GM21529 (cell line): ENCODE measurements at regions not wholly inside any gene's neighbourhood (a gene's known extent, or its start where the extent isn't known, plus 50 kb on each side); places are given as distances from the start of the nearest gene placed in this dataset.
"Not testable (repeated sequence)": the region's sequence is repeated elsewhere in the genome, so short reads cannot be mapped to it uniquely, and the experiment has no call there.

Experiments used
- ATAC-seq: cut with Tn5 transposase; IDR thresholded peaks from one replicate; pipeline ENCODE4 v1.9.1; 2021; ENCODE audit not compliant: unreplicated experiment

DNA sequence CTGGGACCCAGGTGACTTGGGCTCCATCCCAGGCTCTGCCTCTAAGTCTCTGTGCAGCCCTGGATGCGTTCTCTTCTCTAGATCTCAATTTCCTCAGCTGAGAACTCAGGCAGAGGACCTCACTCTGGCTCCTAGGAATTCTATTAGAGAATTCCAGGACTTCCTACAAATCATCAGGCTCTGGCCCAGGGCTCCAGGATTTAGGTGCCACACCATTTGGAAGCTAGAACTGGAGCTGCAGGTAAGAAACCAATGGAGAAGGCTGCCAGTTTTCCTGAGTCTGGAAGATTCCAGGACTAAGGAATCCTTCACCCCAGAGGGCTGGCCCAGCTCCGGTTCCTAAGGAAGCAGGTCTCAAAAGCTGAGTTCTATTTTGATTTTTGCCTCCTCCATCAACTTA lies 189.8 kb upstream of the CDH5 start:
- no peak for ATAC-seq

DNA sequence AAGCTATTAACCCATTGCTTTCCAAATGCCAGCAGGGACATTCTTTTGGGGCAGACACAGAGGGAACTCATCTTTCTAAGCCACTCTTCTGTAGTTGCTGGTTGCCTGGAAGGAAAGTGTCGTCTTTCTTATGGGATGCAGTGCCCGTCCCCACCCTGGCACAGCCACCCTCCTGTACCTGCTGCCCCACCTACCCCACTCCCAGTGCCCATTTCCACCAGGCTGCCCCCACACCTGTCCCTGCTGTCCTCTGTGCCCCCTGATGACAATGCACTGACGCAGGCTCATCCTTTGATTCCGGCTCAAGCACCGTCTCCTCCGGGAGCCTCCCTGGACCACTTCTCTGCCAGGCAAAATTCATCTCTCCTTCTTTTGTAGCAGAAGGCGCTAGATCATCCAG lies 190.4 kb upstream of the CDH5 start:
- no peak for ATAC-seq

DNA sequence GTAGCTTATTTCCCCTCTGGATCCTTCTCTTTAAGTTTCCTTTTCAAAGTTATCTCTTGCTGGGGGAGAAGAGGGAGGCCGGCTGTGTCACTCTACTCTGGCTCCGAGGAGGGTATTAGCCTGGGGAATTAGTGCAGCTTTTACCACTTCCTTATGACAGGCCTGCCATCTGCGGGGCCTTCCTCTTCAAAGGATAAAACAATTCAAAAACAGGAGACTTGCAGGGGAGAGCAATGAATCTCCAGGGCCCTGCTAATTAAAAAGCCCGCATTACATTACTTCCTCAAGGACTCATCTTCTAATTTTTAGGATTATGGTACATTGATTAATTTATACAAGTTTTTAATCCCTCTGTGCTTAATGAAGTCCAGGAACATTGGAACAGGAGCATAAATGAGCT lies 190.9 kb upstream of the CDH5 start:
- ATAC-seq = no peak

DNA sequence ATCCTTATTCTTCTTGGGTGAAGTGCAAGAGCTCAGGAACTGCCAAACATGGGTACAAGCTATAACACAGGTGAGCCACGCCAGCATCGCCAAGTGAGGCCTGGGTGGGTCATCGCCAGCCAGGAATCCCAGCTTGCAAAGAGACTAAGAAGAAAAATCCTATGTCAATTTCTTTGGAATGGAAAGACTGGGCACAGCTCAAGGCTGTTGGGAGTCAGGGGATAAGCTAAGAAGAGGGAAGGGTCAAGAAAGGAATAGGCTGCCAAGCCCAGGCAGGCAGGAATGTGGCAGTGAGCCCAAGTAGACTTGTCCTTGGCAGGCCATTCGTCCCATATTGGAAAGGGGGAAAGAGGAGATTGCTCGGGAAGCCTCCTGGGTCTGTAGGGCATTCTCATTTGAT lies 191.4 kb upstream of the CDH5 start:
- ATAC-seq = no peak

DNA sequence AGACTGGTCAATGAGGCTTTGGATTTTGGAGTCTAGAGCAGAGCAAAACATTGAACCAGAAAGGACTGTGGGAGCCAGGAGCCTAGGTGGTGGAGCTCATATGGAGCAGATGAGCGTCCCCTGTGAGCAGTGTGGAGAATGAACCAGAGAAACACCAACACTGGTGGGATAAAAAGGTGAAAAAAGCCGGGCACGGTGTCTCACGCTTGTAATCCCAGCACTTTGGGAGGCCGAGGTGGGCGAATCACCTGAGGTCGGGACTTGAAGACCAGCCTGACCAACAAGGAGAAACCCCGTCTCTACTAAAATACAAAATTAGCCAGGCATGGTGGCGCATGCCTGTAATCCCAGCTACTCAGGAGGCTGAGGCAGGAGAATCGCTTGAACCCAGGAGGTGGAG lies 192.7 kb upstream of the CDH5 start:
- not testable (repeated sequence) for ATAC-seq

DNA sequence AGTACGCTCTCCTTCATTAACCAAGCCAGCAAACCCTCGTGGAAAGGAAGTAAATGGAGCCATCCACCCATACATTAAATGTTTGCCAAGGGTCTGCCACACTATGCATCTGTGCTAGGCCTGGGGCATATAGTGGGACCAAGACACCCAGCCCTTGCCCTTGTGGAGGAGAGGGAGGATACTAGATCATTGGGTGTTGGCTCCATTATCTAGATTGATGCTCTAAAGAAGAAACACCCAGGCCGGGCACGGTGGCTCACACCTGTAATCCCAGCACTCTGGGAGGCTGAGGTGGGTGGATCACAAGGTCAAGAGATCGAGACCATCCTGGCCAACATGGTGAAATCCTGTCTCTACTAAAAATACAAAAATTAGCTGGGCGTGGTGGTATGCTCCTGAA lies 193.3 kb upstream of the CDH5 start:
- not testable (repeated sequence) for ATAC-seq

DNA sequence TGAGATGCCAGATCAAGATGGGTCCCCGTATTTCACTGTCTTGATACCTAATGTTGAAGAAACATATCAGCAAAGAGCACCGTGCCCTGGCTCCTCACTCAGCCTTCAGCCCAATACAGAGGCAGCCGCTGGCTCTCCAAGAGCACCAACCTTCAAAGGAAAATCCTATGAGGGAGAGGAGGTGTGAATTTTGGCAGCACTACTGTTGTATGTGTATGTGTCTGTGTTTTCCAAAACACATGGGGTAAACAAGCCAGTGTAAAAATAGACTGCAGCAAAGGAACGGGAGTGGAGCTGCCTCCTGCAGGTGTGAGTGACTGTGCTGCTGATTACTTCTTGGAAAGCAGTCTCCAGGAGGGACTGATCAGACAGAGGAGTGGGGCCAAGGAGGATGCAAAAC lies 194.0 kb upstream of the CDH5 start:
- no peak for ATAC-seq

DNA sequence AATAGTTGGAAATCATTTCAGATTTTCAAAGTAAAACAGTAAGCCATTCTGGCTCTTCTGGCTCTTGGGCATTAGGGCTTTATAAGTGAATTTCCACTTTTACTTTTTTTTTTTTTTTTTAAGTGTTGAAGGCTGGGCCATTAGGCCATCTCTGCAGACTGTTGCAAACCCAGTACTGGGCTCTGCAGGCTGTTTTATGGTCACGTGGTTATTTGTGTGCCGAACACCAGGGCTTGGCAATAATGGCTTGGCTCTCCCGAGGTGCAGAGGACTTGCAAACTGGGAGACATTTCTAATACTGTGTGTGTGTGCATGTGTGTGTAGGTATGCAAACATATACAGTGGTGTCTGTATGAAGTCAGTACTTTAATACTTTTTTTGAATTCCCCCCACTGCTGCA lies 194.9 kb upstream of the CDH5 start:
- no peak for ATAC-seq

DNA sequence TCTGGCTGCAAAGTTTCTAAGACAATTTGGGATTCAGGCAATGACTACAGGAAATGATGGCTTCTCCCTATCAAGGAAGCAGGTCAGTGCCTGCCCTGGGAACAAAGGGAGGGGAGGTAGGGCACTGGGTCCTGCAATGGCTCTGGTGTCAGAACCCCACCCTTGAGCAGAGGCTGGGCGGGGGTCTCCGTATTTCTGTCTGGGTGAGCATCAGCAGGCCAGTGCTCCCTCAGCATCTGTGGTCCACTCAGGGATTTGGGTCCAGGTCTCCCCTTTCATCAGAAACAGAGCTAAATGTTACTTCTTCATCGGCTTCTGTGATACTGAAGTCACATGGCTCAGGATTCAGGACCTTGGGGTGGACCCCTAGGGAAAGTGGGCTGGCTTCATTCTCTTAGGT lies 195.5 kb upstream of the CDH5 start:
- ATAC-seq = no peak

DNA sequence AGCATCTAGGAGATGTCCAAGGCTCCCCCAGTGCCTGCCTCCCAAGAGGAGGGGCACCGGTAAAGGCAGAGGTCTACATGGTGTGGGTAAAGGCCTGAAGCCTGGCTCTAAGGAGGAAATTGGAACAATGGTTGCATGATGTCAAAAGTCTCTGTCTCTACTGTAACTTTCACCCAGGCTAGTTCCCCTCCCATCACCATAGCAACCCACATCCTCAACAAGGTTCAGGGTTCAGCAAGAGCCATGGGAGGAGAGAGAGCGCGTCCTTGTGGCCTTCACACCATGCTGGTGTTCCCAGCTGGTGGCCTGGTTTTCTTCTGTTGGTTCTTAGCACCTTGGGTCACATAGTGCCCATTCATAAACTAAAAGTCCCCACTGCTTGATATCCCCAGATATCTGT lies 196.7 kb upstream of the CDH5 start:
- ATAC-seq = no peak

DNA sequence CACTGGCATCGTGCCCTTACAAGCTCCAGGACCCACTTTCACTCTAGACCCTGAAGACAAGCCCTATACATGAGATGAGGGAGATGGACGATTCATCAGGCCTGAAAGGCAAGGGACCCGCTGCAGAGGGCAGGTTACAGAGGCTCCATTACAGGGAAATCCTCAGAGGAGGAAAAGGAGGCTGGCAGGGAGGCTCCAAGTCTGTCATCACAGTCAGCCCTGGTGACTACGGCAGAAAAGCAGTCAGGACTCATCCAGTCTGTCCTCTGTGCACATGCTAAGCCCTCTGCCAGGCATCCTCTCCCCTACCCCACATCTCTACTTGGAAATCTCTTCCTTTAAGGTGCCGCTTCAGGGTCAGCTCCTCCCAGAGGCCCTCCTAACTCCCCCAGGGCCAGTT lies 197.7 kb upstream of the CDH5 start:
- ATAC-seq = no peak

DNA sequence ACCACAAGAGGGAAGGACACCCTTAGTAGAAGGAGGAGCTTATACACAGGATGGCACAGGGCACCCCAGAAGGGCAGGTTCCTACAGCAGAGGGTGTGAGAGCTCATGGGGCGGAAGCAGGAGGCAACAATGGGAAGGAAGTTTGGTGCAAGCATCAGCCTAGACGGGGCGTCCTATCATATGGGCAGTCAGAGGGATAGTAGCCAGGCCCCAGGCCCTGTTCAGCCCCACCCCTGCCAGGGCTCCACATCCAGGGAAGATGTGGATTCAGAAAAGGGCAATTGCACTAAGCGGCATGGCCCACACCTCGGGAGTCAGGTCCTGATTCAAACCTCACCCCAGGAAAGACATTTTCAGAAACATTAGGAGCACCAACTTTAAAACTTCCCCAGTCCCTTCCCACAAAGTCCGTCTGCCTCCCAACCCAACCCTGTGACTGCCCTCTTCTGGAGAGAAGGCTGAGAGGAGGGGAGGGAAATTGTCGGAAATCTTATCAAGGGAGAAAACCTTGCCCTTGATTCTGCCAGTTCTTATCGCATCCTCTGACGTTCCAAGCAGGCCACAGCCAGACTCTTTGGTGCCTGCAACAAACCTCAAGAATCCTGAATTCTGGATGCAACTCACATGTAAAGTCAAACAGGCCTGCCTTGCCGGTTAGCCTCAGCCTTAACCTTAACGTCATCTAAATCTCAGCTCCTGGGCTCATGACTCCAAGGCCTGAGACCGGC lies 198.8 kb upstream of the CDH5 start:
- ATAC-seq = no peak

DNA sequence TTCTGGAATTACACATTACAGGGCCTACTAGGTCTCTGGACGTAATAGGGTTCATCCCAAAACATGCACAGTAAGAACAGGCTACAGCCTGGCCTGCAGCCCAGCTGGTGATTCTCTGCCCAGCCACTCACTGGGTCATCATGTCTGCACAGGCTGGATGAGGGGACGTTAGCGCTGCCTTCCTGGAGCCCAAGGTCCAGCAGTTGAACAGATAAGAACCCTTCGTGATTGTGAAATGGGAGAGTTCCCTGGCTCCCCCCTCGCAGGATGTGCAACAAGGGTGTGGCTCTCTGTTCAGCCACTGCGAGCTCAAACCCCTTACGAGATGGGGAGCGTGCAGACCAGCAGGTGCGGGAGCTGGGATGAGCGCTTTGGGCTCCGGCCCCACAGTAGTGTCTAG lies 200.0 kb upstream of the CDH5 start:
- ATAC-seq = no peak

DNA sequence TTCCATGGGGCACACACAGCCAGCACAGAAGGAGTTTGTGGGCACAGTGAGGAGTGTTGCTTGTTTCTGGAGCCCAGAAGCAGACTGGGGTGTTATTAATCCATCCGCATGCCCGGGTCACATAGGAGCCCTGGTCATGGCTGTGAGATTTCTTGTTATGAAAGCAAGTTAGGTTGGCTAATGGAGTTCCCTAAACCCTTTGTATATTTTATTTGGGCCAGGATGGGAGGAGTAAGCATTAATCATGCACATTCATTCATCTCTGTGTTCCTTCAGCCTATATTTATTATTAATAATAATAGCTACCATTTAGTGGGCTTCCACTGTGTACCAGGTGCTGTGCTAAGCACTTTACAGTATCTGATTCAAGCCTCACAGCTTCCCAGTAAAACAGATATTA lies 200.6 kb upstream of the CDH5 start:
- no peak for ATAC-seq

DNA sequence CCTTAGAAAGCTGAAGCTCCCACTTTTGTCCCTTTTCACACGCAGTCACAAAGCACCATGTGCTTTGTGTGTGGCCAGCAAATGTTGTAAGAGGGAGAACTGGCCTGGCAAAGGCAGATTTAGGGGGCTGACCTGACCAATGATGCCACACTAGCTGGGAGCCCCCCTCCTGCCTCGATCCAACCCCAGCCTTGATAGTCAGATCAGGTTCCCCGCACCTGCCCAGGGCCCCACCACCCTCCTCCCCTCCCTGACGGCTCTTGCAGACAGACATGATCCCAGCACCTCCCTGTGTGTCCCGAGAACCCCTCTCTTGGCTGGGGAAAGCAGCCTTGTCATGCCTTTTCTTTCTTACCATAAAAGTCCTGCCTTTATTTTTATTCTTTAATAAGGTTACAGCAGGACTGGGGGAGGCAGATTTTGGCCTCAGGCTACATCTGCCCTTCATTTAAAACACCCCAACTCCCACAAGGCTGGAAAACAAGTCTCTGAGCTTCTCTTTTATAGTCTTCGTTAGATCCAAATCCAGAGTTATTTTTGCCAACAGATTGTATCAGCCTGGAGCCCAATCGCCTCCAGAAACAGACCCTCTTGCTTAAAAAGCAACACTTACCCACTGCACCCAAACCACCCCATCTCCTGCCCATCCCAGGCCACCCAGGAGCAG lies 201.8 kb upstream of the CDH5 start:
- no peak for ATAC-seq

DNA sequence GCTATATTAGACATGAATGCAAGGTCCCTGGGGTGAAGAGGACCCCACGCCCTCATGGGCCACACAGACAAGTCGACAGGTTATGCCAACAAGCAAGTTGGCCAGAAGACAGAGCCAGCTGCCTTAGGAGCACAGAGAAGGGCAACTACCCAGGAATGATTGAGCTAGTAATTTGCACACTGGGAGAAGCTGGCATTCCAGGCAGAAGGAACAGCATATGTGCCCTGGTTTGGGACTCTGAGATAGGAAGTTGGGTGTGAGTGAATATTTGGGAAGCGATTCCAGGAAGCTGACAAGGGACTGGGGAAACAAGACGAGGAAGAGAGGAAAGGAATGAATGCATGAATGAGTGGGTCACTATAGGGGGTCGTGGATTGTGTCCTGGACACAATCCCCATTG lies 203.7 kb upstream of the CDH5 start:
- ATAC-seq = no peak

DNA sequence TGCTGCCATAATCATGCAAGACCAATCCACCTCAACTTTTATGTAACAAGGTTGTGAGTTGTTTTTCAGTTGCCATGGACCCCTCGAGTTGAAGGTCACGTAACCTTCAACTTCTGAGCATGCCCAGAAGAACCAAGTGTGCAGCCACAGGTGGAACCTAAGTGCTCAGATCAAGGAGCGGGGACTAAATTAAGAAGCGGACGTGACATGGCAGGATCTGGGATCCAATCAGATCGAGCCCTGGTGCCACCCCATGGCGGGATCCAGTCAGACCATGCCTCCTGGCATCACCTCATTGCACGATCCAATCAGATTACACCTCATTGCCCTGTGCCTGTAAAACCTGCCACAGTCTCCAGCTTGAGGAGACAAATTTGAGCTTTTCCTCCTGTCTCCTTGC lies 204.5 kb upstream of the CDH5 start:
- no peak for ATAC-seq

DNA sequence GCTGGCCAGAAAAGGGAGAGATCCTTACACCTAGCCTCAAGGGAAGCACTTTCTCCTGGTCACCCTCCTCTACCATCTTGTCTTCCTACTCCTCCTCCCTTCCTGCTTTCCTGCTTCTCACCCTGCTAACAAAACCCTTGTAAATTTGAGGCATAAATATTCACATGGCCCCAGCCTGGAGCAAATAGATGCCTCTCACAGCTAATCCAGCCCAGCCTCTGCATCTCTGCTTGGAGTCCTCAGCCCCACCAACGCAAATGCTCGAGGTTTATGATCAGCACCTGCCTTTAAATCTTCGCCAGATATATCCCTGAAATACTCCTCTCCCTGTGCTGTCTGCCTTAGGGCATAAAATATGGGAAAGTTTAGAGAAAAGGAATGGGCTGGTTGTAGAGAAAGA lies 205.2 kb upstream of the CDH5 start:
- ATAC-seq = no peak

DNA sequence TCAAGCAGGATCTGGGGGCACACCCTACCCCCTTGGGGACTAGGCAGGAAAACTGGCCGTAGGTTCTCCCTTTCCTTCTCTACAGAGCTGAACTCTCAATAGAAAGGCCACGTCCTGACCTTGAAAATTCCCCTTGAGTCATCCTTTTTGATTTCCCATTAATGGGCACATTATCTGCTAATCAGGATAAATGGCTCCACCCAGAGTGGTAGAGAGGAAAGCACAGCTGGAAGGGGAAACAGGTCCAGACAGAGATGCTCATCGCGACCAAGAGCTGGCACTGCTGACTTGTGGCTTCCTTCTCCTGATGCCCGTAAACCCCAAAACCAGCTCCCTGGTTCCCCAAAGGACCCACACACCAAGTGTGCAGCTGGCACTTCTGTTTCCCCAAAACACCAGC lies 206.5 kb upstream of the CDH5 start:
- no peak for ATAC-seq

DNA sequence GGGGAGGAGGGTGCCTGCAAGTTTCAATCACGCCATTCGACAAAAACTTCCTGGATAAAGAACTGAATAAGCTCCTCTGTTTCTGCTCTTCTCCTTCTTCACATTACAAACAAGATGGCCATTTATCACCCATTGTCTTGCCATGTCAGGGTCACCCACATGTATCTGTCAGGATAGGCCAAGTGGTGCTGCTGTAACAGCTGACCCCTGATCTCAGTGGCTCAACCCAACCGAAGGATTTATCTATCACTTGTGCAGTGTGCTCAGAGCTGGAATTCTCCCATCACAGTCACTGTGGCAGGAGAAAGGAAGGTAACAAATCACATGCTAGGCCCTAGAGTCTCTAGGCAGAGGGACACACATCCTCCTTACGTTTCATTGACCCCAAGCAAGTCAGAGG lies 210.0 kb upstream of the CDH5 start:
- no peak for ATAC-seq

DNA sequence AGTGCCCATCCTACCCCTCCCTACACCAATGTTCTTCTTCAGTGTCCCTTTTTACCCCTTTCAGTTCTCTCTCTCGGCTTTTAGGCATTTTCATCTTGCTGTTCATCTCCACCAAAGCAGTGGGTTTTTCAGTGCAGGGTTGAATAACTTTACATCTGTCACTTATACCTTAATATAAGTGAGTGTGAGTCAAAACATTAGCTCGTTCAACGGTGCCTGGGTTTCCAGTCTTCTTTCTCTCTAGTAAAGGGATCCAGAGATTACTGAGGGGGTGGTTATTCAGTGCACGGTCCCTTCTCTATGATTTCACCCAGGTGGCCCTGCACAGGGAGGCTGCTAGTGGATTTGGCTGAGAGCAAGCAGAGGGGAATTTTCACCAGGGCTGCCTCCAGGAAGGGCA lies 210.6 kb upstream of the CDH5 start:
- ATAC-seq = peak; percentile 45

DNA sequence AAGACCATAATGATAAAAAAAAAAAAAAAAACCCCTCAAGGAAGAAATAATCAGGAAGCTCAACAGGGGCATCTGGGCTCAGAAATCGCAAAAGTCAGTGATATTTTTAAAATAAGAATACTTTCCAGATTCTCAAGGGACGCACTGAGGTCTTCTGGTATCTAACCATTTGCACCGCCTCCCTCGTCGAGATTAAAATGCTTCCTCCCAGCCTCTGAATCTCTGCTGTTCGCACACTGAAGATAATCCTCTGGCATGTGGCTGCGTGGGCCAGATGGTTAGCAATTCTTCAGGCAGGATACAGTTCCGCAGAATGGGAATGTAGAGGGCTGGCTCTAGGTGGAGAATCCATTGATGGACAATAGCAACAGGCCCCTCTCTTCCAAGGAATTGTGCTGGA lies 211.7 kb upstream of the CDH5 start:
- no peak for ATAC-seq

DNA sequence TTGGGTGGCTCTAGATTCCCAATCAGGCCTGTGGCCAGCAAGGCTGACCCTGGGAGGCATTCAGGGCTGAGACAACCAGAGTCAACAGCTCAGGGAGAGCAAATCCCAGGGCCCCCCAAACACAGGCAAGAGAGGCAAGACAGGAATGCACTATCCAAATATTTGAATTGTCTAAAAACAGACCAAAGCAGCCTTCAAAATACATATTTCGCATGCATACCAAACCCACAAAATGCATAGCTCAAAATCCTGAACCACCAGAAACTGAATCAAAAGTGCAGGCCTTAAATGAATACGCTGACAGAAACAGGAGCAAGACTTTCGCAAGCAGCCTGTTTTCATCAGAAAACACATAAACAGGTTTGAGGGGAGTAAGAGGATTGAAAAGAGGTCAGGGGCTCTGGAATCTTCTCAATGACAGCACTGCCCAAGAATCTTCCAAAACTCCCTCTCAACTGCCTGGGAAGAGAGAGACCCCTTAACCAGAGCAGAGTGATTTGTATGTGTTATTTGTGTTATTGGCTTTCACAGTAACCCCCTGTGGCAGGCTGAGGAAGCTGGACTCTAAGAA lies 213.6 kb upstream of the CDH5 start:
- ATAC-seq = no peak
